ENCODE measurements at regions not wholly inside any gene's neighbourhood (a gene's known extent, or its start where the extent isn't known, plus 50 kb on each side); places are given as distances from the start of the nearest gene placed in this dataset.

DNA sequence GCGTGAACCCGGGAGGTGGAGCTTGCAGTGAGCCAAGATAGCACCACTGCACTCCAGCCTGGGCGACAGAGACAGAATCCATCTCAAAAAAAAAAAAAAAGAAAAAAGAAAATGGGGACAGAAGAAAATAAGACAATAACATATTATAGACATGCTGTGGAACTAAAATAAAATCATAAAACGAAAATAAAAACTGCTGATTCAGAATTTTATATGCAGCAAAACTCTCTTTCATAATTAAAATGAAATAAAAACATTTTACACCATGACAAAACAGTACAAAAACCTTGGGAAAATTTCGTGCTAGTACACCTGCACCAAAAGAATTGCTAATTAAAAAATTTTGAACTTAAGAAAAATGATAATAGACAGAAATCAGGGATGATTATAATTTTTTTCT lies 2245.1 kb downstream of the PCDH9 start:
- no peak for TF ChIP-seq RAD21 (IDR thresholded peaks at IDR 0.05; ENCODE audit: low read depth)
- TF ChIP-seq, protein P1, sequence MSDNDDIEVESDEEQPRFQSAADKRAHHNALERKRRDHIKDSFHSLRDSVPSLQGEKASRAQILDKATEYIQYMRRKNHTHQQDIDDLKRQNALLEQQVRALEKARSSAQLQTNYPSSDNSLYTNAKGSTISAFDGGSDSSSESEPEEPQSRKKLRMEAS (IDR thresholded peaks at IDR 0.05), result no peak
- TF ChIP-seq EP300 (IDR thresholded peaks at IDR 0.05; ENCODE audit: borderline replicate concordance), result no peak
- no peak for TF ChIP-seq REST (IDR thresholded peaks at IDR 0.05; ENCODE audit: low read depth)
- no peak for TF ChIP-seq CREB1 (IDR thresholded peaks at IDR 0.05; ENCODE audit: low read depth)
- no peak for TF ChIP-seq FOXM1 (IDR thresholded peaks at IDR 0.05; ENCODE audit: borderline replicate concordance, low read depth)
- TF ChIP-seq EGR1 (IDR thresholded peaks at IDR 0.05), result no peak
- no peak for TF ChIP-seq ZBTB7A (IDR thresholded peaks at IDR 0.05; ENCODE audit: low read depth)
- no peak for TF ChIP-seq CEBPB (IDR thresholded peaks at IDR 0.05)
- no peak for TF ChIP-seq YY1 (IDR thresholded peaks at IDR 0.05; ENCODE audit: low read depth)
- TF ChIP-seq, protein P2, sequence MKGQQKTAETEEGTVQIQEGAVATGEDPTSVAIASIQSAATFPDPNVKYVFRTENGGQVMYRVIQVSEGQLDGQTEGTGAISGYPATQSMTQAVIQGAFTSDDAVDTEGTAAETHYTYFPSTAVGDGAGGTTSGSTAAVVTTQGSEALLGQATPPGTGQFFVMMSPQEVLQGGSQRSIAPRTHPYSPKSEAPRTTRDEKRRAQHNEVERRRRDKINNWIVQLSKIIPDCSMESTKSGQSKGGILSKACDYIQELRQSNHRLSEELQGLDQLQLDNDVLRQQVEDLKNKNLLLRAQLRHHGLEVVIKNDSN (IDR thresholded peaks at IDR 0.05), result no peak
- TF ChIP-seq TAF1 (IDR thresholded peaks at IDR 0.05; ENCODE audit: low read depth), result no peak
- TF ChIP-seq TEAD4 (IDR thresholded peaks at IDR 0.05), result no peak
